GM21786 (cell line): ENCODE measurements at regions not wholly inside any gene's neighbourhood (a gene's known extent, or its start where the extent isn't known, plus 50 kb on each side); places are given as distances from the start of the nearest gene placed in this dataset.
"Not testable (repeated sequence)": the region's sequence is repeated elsewhere in the genome, so short reads cannot be mapped to it uniquely, and the experiment has no call there.

ENCODE experiments used
- ATAC-seq: cut with Tn5 transposase; IDR thresholded peaks from one replicate; pipeline ENCODE4 v1.9.1; 2021; ENCODE audit not compliant: unreplicated experiment

DNA sequence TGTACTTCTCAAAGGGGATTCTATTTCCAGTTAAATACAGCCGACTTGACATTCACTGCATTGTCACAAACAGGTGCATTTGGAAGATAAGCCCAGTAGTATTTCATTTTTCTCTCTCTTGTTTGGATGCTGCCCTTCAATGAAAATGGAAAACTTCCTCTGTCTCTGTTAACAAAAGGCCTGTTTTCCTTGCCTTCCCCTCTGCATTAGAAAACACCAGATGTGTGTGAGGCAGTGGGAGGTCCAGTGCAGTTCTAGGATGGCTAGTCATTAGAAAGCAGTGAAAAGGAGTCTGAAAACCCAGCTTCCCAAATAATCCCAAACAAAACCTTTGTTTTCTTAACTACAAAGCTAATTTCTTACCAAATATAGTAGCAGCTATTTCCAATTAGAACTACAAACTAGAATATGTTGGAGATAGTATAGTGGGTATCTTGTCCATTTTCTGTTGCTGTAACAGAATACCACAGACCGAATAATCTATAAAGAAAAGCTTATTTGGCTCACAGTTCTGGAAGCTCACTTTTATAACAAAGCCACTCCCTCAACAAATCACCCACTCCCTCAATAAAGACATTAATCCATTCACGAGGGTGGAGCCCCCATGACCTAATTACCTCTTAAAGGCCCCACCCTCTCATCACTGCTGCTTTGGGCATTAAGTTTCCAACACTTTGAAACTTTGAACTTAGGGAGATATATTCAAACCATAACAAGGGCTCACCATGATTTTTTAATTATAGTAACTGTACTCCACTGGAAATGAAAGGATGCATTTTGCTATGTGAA lies 452.1 kb upstream of the RPS6KA3 start:
- ATAC-seq = no peak

DNA sequence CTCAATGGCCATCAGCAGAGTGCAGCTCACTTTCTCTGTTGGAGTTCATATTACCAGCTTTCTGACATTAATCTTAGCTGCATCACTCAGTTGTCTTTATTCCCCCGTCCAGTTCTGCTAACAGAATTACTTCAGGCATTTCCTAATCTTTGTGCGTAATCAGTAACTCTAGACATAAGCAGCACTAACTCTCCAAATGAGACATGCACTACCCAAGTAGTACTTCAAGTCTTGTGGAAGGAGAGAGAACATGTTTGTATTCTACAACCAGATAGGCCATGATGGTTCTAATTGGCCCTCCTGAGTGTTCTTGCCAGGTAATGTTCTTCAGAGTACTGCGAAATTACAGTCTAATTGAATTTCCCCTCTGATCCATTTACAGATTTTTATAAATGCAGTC lies 448.5 kb upstream of the RPS6KA3 start:
- no peak for ATAC-seq

DNA sequence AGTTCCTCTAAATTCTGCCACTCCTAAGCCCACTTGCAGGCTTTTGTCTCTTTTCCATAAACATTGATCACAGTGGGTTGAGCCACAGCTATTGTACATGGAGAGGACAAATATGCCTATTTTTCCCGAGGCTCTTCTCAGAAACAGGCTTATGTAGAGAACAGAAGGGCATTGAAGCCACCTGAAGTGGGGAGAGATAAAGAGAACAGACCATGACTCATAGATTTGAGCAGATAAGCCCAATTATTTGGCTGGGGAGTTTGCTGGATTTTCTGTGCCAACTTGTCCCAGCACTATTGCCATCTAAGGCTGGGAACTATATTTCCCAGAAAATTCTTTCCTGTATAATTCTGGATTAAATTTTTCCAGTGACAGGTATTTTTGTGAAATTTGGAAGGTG lies 446.1 kb upstream of the RPS6KA3 start:
- no peak for ATAC-seq

DNA sequence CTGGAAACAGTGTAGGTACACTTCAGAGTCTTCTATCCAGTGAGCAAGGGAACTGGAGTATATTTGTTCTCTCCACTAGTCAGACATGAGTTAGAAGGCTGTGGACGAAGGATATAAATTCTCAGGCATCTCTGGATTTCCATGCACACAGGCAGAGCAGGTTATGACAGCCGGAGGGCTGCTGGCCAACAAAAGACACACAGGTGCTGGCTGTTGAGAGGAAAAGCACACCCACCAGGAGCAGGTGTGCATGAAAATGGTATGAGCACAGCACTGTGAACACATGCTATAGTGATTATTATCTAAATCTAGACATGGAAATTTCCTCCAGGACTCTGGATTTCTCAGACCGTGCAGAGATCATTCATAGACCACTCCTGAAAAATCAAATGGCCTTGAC lies 444.7 kb upstream of the RPS6KA3 start:
- ATAC-seq = no peak

DNA sequence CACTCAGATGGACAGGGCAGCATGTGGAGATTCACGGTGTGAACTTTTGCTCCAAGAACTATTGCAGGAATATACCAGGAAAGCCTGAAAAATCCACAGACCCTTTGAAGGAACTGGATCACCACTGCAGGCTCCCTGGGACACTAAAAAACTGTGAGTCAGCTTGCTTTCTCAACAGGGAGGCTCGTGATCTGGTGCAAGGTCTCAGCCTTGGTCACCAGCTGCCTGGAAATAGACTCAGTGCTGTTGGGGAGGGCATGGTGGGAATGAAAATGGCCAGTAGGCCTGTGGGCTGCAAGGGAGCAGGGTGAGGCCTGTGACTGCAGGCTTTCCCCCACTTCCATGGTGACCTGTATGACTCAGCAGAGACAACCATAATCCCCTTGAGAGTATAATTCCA lies 426.4 kb upstream of the RPS6KA3 start:
- ATAC-seq = no peak

DNA sequence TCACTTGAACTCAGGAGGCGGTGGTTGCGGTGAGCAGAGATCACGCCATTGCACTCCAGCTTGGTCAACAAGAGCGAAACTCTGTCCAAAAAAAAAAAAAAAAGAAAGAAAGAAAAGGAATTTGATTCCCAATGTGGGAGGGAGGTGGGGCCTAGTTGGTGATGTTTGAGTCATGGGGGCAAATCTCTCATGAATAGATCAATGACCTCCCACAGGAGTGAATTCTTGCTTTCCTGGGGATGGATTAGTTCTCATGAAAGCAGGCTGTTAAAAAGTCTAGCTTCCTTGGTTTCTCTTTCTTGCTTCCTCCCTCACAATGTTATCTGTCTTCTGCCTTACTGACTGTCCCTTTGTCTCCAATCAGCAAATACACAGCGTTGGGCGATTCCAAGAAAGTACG lies 419.5 kb upstream of the RPS6KA3 start:
- no peak for ATAC-seq

DNA sequence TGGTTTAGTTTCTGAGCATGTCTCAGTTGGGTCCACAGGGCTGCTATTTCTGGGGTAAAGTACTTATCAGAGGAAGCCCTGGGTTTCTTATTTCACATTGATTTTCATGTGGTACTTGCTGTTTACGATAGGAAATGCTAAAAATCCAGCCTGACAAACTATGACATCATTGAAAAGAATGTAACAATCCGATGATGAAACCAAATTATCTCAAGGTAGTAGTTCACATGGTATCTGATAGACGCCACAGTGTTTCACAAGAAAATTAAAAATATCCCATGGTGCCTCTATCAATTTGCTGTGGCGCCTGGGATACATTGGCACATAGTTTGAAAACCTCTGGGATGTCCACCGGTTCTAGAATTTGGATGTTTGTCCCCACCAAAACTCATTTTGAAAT lies 418.9 kb upstream of the RPS6KA3 start:
- no peak for ATAC-seq

DNA sequence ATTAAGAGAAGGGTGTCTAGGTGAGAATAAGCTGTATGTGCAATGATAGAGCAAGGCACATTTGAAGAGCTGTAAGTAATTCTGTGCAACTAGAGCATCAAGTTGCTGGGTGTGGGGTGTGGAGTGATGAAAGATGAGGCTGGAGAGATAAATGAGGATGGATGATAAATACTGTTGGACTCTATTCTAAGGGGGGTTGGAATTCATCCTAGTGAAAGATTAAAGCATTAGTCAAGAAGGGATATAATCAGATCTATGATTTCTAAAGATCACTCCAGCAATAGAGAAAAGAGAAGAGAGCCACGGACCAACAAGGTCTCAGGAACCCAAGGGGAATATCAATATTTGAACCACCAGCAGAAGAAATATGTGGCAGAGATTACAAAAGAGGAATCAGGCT lies 415.0 kb upstream of the RPS6KA3 start:
- ATAC-seq = no peak

DNA sequence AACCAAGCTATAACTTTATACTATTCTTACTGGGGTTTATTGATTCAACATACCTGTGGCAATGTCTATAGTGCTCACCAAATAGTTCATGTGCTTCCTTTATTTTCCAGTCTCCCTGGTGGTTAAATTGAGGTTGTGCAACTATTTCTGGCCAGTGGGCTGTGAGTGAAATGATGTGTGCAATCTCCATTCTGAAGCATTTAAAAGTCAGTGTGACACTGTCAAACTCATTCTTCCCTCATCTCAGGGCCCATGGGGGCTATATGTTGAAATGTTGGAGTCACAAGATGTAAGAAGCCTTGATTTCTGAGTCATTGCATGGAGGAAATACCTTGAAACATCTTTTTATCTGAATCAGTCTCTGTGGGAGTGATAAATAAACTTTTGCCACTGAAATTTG lies 414.3 kb upstream of the RPS6KA3 start:
- no peak for ATAC-seq

DNA sequence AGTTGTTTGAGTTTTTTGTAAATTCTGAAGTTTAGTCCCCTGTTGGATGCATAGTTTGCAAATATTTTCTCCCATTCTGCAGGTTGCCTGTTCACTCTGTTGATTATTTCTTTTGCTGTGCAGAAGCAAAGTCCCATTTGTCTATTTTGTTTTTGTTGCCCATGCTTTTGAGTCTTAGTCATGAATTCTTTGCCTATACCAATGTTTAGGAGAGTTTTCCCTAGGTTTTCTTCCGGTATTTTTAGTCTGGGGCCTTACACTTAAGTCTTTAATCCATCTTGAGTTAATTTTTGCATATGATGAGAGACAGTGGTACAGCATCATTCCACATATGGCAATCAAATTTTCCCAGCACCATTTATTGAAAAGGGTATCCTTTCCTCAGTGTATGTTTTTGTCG lies 405.8 kb upstream of the RPS6KA3 start:
- ATAC-seq = no peak

DNA sequence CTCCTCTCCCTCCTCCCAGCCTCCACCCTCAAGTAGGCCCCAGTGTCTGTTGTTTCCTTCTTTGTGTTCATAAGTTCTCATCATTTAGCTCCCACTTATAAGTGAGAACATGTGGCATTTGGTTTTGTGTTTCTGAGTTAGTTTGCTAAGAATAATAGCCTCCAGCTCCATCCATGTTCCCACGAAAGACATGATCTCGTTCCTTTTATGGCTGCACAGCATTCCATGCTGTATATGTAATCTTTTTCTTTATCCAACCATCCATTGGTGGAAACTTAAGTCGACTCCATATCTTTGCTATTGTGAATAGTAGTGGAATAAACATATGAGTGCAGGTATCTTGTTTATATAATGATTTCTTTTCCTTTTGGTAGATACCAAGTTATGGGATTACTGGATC lies 405.0 kb upstream of the RPS6KA3 start:
- ATAC-seq = not testable (repeated sequence)

DNA sequence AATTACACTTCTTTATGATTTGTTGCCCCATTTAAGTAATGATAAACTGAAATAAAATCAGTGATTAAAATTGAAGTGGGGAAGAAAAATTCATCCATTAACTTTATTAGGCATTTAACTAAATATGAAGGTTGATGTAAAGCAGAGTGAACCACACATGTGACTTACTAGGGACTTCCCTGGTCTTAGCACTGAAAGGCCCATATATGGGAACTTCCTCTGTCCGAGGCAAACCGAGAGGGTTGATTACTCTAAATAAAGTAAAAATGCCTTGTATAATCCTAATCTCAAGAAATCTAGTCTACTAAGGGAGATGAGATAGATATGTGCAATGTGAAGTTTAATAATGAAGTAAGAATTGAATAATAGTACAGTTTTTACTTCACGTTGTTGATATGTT lies 403.9 kb upstream of the RPS6KA3 start:
- ATAC-seq = no peak

DNA sequence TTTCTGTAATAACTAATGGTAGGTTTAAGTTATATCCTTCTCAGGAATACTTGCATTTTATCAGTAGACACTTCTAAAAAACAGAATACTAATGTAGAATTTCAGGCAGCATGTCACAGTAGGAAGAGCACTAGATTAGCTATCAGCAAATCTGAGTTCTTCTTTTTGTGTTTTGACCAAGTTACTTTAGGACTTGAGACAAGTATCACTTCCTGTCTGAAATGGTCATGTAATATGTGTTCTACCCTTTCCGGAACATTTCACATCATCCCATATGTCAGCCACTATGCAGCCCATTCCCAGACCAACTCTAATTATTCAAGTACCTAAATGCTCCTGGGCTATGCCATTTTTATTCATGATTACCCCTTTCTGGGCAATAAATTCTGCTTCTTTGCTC lies 401.8 kb upstream of the RPS6KA3 start:
- ATAC-seq = no peak

DNA sequence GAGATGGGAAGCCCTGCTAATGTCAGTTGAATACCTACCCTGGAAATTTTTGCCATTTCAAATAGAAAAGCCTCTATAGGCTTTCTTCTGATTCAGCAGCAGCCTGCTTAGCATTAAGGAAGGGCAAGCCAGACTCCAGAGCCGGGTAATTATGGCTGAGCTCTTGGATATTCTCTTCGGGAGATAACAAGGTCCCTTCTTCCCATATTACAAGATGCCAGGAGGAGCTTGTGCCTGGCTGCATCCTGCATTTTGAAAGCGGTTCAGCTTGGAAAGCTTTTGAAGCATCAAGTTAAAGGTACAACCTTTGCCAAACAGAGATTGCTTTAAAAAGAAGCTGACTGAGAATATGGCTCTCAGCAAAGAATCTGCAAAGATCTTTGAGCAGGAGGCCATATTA lies 399.6 kb upstream of the RPS6KA3 start:
- no peak for ATAC-seq

DNA sequence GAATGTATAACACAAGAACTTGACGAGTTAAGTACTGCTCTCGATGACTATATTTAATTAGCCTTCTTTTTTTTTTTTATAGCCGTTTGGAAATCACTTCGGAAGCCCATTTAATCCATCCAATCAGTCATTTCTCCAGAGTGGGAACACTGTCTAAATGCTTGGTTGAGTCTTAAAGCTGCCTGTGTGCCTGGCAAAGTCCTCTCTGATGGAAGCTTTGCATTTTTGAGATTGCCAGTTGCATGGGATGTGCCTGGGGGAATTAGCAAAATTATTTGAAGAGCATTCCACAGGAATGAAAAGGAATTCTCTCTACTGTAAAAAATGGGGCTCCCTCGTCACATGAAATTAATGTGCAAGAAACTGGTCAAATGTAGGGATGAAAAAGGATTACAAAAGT lies 398.8 kb upstream of the RPS6KA3 start:
- ATAC-seq = no peak

DNA sequence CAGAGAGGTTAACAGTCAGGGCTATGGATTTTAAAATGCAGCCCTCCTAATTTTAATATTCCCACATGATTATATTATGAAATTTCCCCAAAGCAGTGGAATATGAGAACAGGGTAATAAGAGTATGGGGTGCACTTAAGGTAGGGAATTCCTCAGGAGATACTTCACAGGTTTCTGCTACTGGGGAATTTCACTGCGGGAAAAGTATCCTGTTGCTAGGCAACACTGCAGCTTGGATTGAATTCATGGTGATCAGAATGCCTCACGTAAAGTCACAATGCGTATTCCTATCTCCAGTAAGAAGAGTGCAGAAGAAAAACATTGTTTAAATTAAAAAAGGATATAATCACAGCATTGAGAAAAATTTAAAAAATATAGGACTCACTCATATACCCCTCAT lies 398.1 kb upstream of the RPS6KA3 start:
- no peak for ATAC-seq

DNA sequence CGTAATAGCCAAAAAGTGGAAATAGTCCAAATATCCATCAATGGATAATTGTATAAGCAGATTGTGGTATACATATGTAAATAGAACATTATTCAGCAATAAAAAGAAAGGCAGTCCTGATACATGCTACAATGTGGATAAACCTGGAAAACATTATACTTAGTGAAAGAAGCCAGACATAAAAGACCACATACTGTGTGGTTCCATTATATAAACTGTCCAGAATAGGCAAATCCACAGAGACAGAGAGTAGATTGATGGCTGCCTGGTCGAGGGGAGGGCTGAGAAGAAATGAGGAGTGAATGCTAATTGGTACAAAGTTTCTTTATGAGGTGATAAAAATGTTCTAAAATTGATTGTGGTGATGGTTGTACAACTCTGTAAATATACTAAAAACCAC lies 397.4 kb upstream of the RPS6KA3 start:
- no peak for ATAC-seq

DNA sequence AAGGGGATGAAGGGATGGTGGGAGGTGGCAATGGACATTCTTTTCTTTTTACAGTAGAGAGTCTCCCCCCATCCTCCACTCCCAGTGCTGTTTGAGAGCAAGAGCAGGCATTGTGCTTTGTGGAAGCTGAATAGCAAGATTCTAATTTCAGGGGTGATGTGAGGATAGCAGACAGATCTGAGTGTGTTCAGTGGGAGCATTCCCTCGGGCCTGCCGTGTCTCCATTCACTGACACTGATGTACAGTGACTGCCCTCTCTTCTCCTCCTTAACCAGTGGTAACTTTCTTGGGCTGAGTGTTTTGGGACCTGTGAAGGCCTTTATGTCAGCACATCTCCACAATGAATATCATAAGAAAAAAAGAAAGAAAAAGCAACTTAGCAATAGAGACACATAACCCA lies 396.6 kb upstream of the RPS6KA3 start:
- ATAC-seq = no peak

DNA sequence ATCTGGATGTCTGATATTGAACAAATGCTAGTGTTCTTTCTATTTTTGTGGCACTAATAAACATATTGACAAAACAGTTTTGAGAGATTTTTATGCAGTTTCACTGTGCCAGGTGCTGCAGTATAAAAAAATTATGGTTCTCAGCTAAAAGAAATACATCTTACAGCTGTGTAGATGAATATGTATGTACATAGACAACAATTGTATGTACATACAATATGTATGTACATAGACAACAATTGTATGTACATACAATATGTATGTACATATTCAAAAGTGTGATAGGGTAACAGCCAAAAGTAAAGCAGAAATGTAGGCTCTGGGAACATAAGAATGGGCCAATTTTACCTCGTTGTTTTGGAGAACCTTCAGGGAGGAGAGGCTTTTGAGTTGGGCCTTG lies 390.0 kb upstream of the RPS6KA3 start:
- ATAC-seq = no peak

DNA sequence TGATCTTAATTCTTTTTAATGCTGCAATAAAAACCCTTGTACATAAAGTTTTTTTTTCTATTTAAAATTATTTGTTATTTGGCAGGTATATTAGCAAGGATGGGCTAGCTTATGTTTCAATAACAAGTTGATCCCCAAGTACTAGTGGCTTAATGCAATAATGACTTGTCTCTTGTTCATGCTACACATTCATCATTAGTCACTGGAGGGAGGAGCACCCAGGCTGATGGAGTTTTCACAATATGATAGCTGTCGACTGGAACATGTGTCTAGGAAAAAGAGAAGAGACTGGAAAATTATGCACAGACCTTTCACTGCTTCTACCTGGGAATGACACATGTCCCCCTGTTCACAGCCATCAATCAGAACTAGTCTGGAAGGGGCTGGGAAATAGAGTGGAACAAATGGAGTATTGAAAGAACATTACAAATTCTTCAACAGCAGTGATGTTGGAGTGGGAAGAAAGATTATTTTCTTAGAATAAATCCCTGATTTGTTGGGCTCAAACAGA lies 387.9 kb upstream of the RPS6KA3 start:
- no peak for ATAC-seq

DNA sequence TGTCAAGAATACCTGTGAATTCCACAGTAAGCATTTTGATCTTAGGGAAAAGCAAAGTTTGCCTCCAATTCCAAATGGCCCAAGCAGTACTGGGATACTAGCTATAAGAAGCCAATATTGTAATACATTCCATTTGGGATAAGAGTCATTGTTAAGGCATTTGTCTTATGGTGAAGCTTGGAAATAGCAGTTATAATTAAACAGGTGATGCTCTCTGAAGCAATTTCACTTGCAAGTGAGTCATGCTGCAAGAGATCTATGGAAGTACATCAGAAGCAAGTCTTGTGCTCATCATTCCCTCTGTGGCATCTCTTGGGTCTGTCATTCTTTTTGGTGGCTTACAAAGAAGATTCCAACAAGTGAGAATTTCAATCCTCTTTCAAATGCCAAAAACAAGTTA lies 386.4 kb upstream of the RPS6KA3 start:
- ATAC-seq = no peak

DNA sequence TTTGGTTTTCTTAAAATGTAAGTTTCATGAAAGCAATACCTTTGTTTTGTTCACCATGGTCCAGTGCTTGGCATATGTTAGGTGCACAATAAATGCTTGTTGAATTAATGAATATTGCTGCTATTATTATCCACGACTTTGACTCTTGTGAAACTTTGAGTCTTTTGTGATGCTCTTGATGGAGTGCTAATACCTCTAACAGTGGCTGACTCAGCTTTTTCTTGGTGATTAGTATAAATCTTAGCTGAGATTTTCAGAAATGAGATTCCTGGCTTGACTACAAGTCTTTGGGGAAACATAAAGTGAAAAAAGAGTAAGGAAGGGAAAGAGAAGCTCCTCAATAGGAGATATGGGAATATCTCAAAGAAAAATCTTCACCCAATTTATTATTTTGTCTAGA lies 375.2 kb upstream of the RPS6KA3 start:
- ATAC-seq = no peak

DNA sequence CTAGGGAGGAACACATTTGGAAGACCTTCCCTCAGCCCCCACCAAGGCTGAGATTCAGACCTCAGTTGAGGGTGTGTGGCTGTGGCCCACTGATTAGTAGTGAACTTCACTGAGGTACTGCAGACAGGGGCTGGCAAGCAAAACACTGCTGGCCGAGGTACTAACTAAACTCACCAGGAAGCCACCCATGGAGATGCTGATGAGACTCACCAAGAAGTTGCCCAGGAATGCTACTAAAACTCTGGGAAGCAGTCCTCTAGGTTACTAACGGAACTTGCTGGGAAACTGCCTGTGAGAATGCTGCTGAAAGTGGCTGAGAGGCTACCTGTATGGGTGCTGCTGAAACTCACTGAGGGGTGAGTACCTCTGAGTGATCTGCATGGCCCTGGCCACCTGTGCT lies 372.4 kb upstream of the RPS6KA3 start:
- ATAC-seq = no peak
